ENCODE measurements at regions not wholly inside any gene's neighbourhood (a gene's known extent, or its start where the extent isn't known, plus 50 kb on each side); places are given as distances from the start of the nearest gene placed in this dataset.

DNA sequence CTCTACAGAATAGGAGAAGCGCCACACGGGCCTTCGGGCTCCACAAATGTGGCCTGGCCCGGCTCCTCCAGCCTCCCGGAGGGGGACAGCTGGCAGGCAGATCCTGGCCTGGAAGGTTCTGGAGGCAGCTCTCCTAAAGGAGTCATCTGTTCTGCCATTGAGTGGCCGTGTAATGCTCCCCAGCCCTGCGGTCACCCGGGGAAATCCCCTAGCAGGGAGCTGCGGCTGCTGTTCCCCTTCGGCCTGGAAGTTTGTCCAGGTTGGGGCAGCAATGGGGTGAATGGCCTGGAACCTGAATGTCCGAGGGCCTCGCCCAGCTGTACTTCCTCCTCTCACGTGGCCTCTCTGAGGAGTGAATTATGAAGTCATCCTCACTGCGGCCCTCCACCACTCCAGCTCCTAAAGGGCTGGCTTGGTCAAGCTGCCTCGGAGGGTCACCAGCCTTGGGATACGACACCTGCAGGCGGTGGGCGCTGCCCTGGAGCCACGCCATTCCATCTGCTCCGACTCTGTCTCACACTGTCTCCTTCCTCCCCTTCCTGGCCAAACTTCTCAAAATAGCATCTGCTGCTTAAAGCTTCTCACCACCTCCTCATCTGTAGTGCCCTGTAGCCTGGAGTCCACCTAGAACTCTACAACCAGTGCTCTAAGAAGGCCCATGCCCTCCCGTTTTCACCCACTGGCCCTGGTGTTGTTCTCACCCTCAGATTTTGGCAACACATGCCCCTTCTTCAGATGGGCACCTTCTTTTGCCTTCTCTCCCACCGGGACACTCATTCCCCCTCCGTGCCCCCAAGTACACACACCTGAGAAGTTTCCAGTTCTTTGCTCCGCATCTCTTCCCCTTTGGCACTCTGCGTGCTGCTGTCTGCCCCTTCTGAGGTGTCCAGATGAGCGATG is 54.4 kb upstream of the TMPRSS2 start:
- no peaks in the 10 kb centered on the region for H3K9me3 ChIP-seq (ENCODE audit: insufficient read depth, low read depth, low read length)
- H3K4me1 ChIP-seq (ENCODE audit: insufficient read depth, low read length) = no peaks in the 10 kb centered on the region
- H3K9ac ChIP-seq (ENCODE audit: low read depth, low read length) = no peak overlapping the region
- H3K4me3 ChIP-seq (ENCODE audit: low read length) = no peak overlapping the region
- no peak overlapping the region for H3K27ac ChIP-seq (ENCODE audit: low read length)
- H3K27me3 ChIP-seq (ENCODE audit: insufficient read depth, low read length) = no peaks in the 10 kb centered on the region
- no peaks in the 10 kb centered on the region for H3K36me3 ChIP-seq (ENCODE audit: insufficient read depth, low read depth, low read length)

DNA sequence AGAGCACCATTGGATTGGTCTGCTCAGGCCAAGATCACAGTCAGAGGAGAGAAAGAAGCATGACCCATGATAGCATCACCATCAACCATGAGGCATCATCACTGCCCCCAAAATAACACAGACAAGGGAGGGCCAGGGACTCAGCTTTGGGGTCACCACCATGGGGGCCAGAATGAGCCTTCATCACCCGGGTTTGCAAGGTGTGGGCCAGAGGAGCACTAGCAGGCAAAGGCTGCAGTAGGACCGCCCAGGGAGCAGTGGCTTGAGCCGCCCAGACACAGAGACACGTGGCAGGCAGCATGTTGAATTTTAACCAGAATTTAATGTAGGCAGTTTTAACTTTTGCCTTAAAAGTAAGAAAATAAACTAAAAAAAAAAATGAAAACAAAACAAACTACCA is 53.7 kb upstream of the TMPRSS2 start:
- no peaks in the 10 kb centered on the region for H3K4me1 ChIP-seq (ENCODE audit: insufficient read depth, low read length)
- no peak overlapping the region for H3K4me3 ChIP-seq (ENCODE audit: low read length)
- H3K9ac ChIP-seq (ENCODE audit: low read depth, low read length) = no peak overlapping the region

DNA sequence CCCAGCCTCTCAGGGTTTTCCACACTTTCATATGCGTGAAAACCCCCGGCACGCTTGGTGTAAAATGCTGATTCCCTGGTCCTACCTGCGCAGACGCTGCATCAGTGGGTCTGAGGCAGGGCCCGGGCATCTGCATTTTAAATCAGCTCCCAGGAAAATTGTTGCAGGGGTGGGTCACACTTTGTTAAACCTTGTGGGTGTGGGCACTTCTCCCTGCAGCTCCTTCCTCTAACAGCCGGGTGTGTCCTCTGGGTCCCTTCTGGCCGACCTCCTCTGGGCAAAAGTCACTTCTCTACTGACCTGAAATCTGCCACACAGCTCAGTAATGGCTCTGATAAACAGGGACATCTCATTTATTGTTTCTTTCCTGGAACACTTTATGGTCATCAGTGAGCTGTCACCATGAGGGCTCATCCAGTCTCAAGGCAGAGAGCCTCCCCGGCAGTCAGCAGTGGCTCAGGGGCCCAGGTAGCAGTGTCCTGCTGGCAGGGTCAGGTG is 52.8 kb upstream of the TMPRSS2 start:
- no peaks in the 10 kb centered on the region for H3K9me3 ChIP-seq (ENCODE audit: insufficient read depth, low read depth, low read length)
- no peak overlapping the region for H3K27ac ChIP-seq (ENCODE audit: low read length)
- no peaks in the 10 kb centered on the region for H3K36me3 ChIP-seq (ENCODE audit: insufficient read depth, low read depth, low read length)
- H3K4me3 ChIP-seq (ENCODE audit: low read length) = no peak overlapping the region
- H3K27me3 ChIP-seq (ENCODE audit: insufficient read depth, low read length) = no peaks in the 10 kb centered on the region
- H3K4me1 ChIP-seq (ENCODE audit: insufficient read depth, low read length) = no peaks in the 10 kb centered on the region
- no peak overlapping the region for H3K9ac ChIP-seq (ENCODE audit: low read depth, low read length)

More for the DNA sequence above, 53.7 kb upstream of the TMPRSS2 start:
- Histone ChIP-seq H3K9me3 (ENCODE audit: insufficient read depth, low read depth, low read length) (no peaks in the 10 kb centered on the region), H3K27me3 (ENCODE audit: insufficient read depth, low read length) (no peaks in the 10 kb centered on the region), H3K27ac (ENCODE audit: low read length) (no peak overlapping the region), H3K36me3 (ENCODE audit: insufficient read depth, low read depth, low read length) (no peaks in the 10 kb centered on the region)

DNA sequence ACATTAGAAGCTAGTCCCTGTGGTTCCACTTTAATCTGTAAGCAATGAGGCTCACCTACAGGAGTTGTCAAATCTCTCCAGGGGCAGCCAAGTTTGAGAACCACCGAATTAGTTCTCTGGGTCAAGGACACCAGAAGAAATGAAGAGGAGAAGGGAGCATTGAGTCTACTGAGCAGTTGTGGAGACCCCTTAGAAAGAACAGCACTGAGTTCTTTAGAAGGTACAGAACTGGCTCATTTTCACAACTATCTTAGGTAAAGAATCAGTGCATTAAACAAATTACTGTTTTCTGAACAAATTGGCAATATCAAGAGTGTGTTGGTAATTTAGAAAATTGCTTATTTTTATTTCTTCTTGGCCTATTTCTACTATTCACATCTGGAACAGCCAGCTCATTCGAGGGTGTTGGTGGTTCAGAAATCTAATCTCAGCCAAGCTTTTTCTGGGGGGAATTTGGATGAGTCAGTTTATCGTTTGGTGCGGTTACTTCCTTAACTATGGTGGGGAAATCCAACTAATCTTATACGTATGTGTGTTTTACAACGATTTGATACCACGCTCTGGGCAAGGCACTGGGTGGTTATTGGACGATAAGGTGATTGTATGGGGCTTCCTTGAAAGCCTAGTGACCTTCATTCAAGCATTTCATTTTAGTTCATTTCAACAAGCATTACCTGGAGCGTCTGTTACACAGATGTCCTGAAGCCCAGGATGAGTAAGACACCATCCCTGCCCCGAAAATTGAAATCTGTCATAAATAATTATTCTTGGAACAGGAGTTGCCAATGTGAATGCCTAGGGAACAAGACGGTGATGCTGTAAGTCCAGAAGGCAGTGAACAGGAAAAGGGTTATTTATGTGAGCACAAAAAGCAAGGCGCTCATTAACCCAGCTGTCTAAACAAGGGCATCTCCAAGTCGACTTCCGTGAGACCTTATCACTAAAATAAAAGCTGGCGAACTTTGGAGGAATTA is 52.0 kb upstream of the TMPRSS2 start:
- Histone ChIP-seq H3K4me1 (ENCODE audit: insufficient read depth, low read length) (no peaks in the 10 kb centered on the region), H3K9ac (ENCODE audit: low read depth, low read length) (no peak overlapping the region), H3K9me3 (ENCODE audit: insufficient read depth, low read depth, low read length) (no peaks in the 10 kb centered on the region), H3K36me3 (ENCODE audit: insufficient read depth, low read depth, low read length) (no peaks in the 10 kb centered on the region), H3K27me3 (ENCODE audit: insufficient read depth, low read length) (no peaks in the 10 kb centered on the region), H3K27ac (ENCODE audit: low read length) (no peak overlapping the region), H3K4me3 (ENCODE audit: low read length) (no peak overlapping the region)

DNA sequence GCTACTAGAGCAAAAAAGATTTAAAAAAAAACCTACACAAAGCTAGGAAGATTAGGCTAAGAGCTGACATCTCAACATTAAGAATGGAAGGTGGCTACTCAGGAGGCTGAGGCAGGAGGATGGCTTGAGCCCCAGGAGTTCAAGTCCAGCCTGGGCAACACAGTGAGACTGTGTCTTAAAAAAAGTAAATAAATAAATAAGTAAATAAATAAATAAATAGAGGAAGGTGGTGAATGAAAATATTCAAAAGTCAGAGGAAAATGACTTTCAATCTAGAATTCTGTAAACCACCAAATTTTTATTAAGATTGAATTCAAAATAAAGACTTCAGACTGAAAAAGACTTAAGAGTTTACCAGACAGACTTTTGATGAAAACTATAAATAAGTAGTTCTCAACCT is 50.9 kb upstream of the TMPRSS2 start:
- H3K36me3 ChIP-seq (ENCODE audit: insufficient read depth, low read depth, low read length) = no peaks in the 10 kb centered on the region
- H3K27ac ChIP-seq (ENCODE audit: low read length) = no peak overlapping the region

DNA sequence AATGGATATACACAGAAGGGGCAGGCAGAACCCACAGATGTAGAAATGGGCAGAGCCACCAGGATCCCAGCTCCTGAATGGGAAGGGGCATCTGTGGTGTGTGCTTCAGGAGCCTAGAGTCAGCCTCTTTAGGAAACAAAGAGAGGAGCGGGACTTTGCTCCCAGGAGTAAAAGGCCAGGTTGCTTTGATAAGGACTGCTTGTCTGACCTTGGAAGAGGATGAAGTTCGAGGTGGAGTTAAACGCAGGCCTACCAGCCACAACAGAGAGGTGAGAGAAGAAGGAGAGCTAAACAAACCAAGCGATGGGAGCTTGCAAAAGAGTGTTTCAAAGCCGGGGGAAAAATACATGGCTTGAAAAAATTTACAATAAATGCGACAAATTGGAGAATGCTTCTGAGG is 49.9 kb upstream of the TMPRSS2 start:
- Histone ChIP-seq H3K27me3 (ENCODE audit: insufficient read depth, low read length) (no peaks in the 10 kb centered on the region), H3K36me3 (ENCODE audit: insufficient read depth, low read depth, low read length) (no peaks in the 10 kb centered on the region), H3K4me3 (ENCODE audit: low read length) (no peak overlapping the region), H3K9ac (ENCODE audit: low read depth, low read length) (no peak overlapping the region), H3K4me1 (ENCODE audit: insufficient read depth, low read length) (no peaks in the 10 kb centered on the region), H3K9me3 (ENCODE audit: insufficient read depth, low read depth, low read length) (no peaks in the 10 kb centered on the region), H3K27ac (ENCODE audit: low read length) (no peak overlapping the region)

More for the DNA sequence above, 50.9 kb upstream of the TMPRSS2 start:
- Histone ChIP-seq H3K4me1 (ENCODE audit: insufficient read depth, low read length) (no peaks in the 10 kb centered on the region), H3K9ac (ENCODE audit: low read depth, low read length) (no peak overlapping the region), H3K27me3 (ENCODE audit: insufficient read depth, low read length) (no peaks in the 10 kb centered on the region), H3K4me3 (ENCODE audit: low read length) (no peak overlapping the region), H3K9me3 (ENCODE audit: insufficient read depth, low read depth, low read length) (no peaks in the 10 kb centered on the region)
